Immature natural killer cell (primary cell): ENCODE measurements at regions not wholly inside any gene's neighbourhood (a gene's known extent, or its start where the extent isn't known, plus 50 kb on each side); places are given as distances from the start of the nearest gene placed in this dataset.
A peak's percentile ranks its signal among the peaks of the same experiment; 100 is the strongest.

Experiments used
- DNase-seq, 3 donors: peaks; one replicate each; pipeline ENCODE4 v3.0.0; 2022; ENCODE audit warnings: mixed read lengths in 1 of 3
- H3K27ac Mint-ChIP-seq, 6 donors: one replicate each; pipeline ENCODE4 v1.8.0; 2020; ENCODE audit warnings: mixed read lengths in 6 of 6, mild to moderate bottlenecking in 5 of 6, inconsistent platforms in 4 of 6, moderate library complexity in 3 of 6
- H3K27me3 Mint-ChIP-seq, 3 donors: one replicate each; pipeline ENCODE4 v1.8.0; 2020 to 2021; ENCODE audit warnings: low read depth in 3 of 3, mild to moderate bottlenecking in 3 of 3, mixed read lengths in 3 of 3, moderate library complexity in 3 of 3, inconsistent platforms in 1 of 3
- H3K36me3 Mint-ChIP-seq, 3 donors: one replicate each; pipeline ENCODE4 v1.8.0; 2020; ENCODE audit warnings: mixed read lengths in 3 of 3, inconsistent platforms in 2 of 3, mild to moderate bottlenecking in 2 of 3
- H3K4me1 Mint-ChIP-seq, 2 donors: one replicate each; pipeline ENCODE4 v1.8.0; 2020; ENCODE audit warnings: inconsistent platforms in 2 of 2, mild to moderate bottlenecking in 2 of 2, mixed read lengths in 2 of 2, moderate library complexity in 1 of 2
- H3K4me3 Mint-ChIP-seq, 5 donors: one replicate each; pipeline ENCODE4 v1.8.0; 2020; ENCODE audit warnings: mild to moderate bottlenecking in 5 of 5, mixed read lengths in 5 of 5, inconsistent platforms in 3 of 5, moderate library complexity in 3 of 5
- H3K9me3 Mint-ChIP-seq, 6 donors: one replicate each; pipeline ENCODE4 v1.8.0; 2020; ENCODE audit warnings: mild to moderate bottlenecking in 6 of 6, mixed read lengths in 6 of 6, inconsistent platforms in 4 of 6, moderate library complexity in 3 of 6

- Mint-ChIP-seq H3K27ac (no peak overlapping the region), H3K9me3 (peaks cover 0 to 2% (median 0%) of the 10 kb centered on the region in 6 donors), H3K27me3 (peaks cover 0 to 9% (median 3%) of the 10 kb centered on the region in 3 donors), H3K4me1 (peaks cover 12 to 13% of the 10 kb centered on the region in 2 donors), H3K4me3 (no peak overlapping the region), H3K36me3 (no peaks in the 10 kb centered on the region)
- no peak for DNase-seq
Observed at GRCh38 chr6:44062771-44063560, 64.3 kb downstream of the MRPL14 start.

- Mint-ChIP-seq H3K4me3 (no peak overlapping the region), H3K27ac (no peak overlapping the region), H3K4me1 (peaks cover 16 to 18% of the 10 kb centered on the region in 2 donors), H3K27me3 (peaks cover 0 to 9% (median 5%) of the 10 kb centered on the region in 3 donors), H3K36me3 (no peaks in the 10 kb centered on the region), H3K9me3 (peaks cover 0 to 2% (median 0%) of the 10 kb centered on the region in 6 donors)
- DNase-seq, result no peak
Observed at GRCh38 chr6:44062105-44062770, 65.0 kb downstream of the MRPL14 start.

- DNase-seq, result no peak
- Mint-ChIP-seq H3K36me3 (no peaks in the 10 kb centered on the region), H3K9me3 (peaks cover 0 to 2% (median 0%) of the 10 kb centered on the region in 6 donors), H3K4me3 (no peak overlapping the region), H3K27me3 (peaks cover 0 to 9% (median 5%) of the 10 kb centered on the region in 3 donors), H3K27ac (peak overlapping the region in 1 of 6 donors; percentile 75), H3K4me1 (peaks cover 16 to 18% of the 10 kb centered on the region in 2 donors)
Observed at GRCh38 chr6:44061375-44062104, 65.7 kb downstream of the MRPL14 start.

GRCh38 chr6:44060612-44061374, 66.5 kb downstream of the MRPL14 start:
- Mint-ChIP-seq H3K27me3 (peaks cover 0 to 9% (median 6%) of the 10 kb centered on the region in 3 donors), H3K36me3 (no peaks in the 10 kb centered on the region), H3K27ac (peak overlapping the region in 1 of 6 donors; percentile 75), H3K4me3 (no peak overlapping the region), H3K9me3 (peaks cover 0 to 2% (median 0%) of the 10 kb centered on the region in 6 donors), H3K4me1 (peaks cover 16 to 18% of the 10 kb centered on the region in 2 donors)
- DNase-seq, result no peak

GRCh38 chr6:44059359-44060346, 67.6 kb downstream of the MRPL14 start:
- no peak for DNase-seq
- Mint-ChIP-seq H3K27me3 (peaks cover 0 to 7% (median 7%) of the 10 kb centered on the region in 3 donors), H3K4me3 (no peak overlapping the region), H3K36me3 (no peaks in the 10 kb centered on the region), H3K4me1 (peaks cover 16 to 18% of the 10 kb centered on the region in 2 donors), H3K9me3 (peaks cover 0 to 2% (median 0%) of the 10 kb centered on the region in 6 donors), H3K27ac (peak overlapping the region in 4 of 6 donors; percentile 22 to 74 (median 66))

GRCh38 chr6:44058617-44059358, 68.5 kb downstream of the MRPL14 start:
- Mint-ChIP-seq H3K27ac (peak overlapping the region in 5 of 6 donors; percentile 55 to 88 (median 74)), H3K36me3 (no peaks in the 10 kb centered on the region), H3K4me3 (peak overlapping the region in 2 of 5 donors; percentile 27 to 55), H3K27me3 (peaks cover 0 to 7% (median 6%) of the 10 kb centered on the region in 3 donors), H3K9me3 (peaks cover 0 to 2% (median 0%) of the 10 kb centered on the region in 6 donors), H3K4me1 (peaks cover 16 to 18% of the 10 kb centered on the region in 2 donors)
- peak; percentile 48 to 61 (median 57) for DNase-seq

- Mint-ChIP-seq H3K27ac (peak overlapping the region in 4 of 6 donors; percentile 42 to 88 (median 64)), H3K9me3 (peaks cover 0 to 2% (median 0%) of the 10 kb centered on the region in 6 donors), H3K4me3 (peak overlapping the region in 2 of 5 donors; percentile 10 to 55), H3K27me3 (peaks cover 0 to 7% (median 6%) of the 10 kb centered on the region in 3 donors), H3K36me3 (no peaks in the 10 kb centered on the region), H3K4me1 (peaks cover 16 to 18% of the 10 kb centered on the region in 2 donors)
- no peak for DNase-seq
Observed at GRCh38 chr6:44057931-44058616, 69.2 kb downstream of the MRPL14 start.

GRCh38 chr6:44057238-44057930, 69.9 kb downstream of the MRPL14 start:
- Mint-ChIP-seq H3K36me3 (no peaks in the 10 kb centered on the region), H3K4me1 (peaks cover 16 to 18% of the 10 kb centered on the region in 2 donors), H3K4me3 (no peak overlapping the region), H3K9me3 (peaks cover 0 to 2% (median 0%) of the 10 kb centered on the region in 6 donors), H3K27me3 (peaks cover 0 to 7% (median 6%) of the 10 kb centered on the region in 3 donors), H3K27ac (peak overlapping the region in 4 of 6 donors; percentile 3 to 74 (median 22))
- no peak for DNase-seq

GRCh38 chr6:44056392-44057237, 70.6 kb downstream of the MRPL14 start:
- Mint-ChIP-seq H3K4me1 (peaks cover 16 to 18% of the 10 kb centered on the region in 2 donors), H3K27me3 (peaks cover 0 to 7% (median 6%) of the 10 kb centered on the region in 3 donors), H3K9me3 (peaks cover 0 to 2% (median 0%) of the 10 kb centered on the region in 6 donors), H3K27ac (no peak overlapping the region), H3K4me3 (no peak overlapping the region), H3K36me3 (no peaks in the 10 kb centered on the region)
- DNase-seq, result no peak
